Globus pallidus (tissue), 1 donor: ENCODE measurements at regions not wholly inside any gene's neighbourhood (a gene's known extent, or its start where the extent isn't known, plus 50 kb on each side); places are given as distances from the start of the nearest gene placed in this dataset.
A peak's percentile ranks its signal among the peaks of the same experiment; 100 is the strongest.
"Not testable (repeated sequence)": the region's sequence is repeated elsewhere in the genome, so short reads cannot be mapped to it uniquely, and the experiment has no call there.

Source experiments
- DNase-seq: peaks from one replicate; pipeline ENCODE4 v3.0.0-alpha.2; 2015; ENCODE audit warnings: low spot score

- DNase-seq: peak; percentile 15
Measured at GRCh38 chr1:213782941-213783672, 204.7 kb upstream of the PROX1 start.

- no peak for DNase-seq
Measured at GRCh38 chr1:213783893-213784292, 203.9 kb upstream of the PROX1 start.

- DNase-seq: no peak
Measured at GRCh38 chr1:213786683-213787082, 201.1 kb upstream of the PROX1 start.

- DNase-seq: no peak
Measured at GRCh38 chr1:213790565-213790964, 197.2 kb upstream of the PROX1 start.

GRCh38 chr1:213793482-213794067 lies 194.2 kb upstream of the PROX1 start:
- DNase-seq: no peak

GRCh38 chr1:213796525-213796924 lies 191.2 kb upstream of the PROX1 start:
- DNase-seq: no peak

GRCh38 chr1:213808288-213808687 lies 179.5 kb upstream of the PROX1 start:
- DNase-seq: not testable (repeated sequence)

GRCh38 chr1:213817156-213817555 lies 170.6 kb upstream of the PROX1 start:
- no peak for DNase-seq

GRCh38 chr1:213820362-213821149 lies 167.2 kb upstream of the PROX1 start:
- DNase-seq: no peak

GRCh38 chr1:213821175-213821942 lies 166.4 kb upstream of the PROX1 start:
- DNase-seq: no peak

GRCh38 chr1:213821943-213822334 lies 165.8 kb upstream of the PROX1 start:
- no peak for DNase-seq

GRCh38 chr1:213826891-213827290 lies 160.9 kb upstream of the PROX1 start:
- DNase-seq: no peak

- no peak for DNase-seq
Measured at GRCh38 chr1:213828867-213829266, 158.9 kb upstream of the PROX1 start.

GRCh38 chr1:213829780-213830179 lies 158.0 kb upstream of the PROX1 start:
- no peak for DNase-seq

- DNase-seq: no peak
Measured at GRCh38 chr1:213830371-213830770, 157.4 kb upstream of the PROX1 start.

GRCh38 chr1:213840575-213840974 lies 147.2 kb upstream of the PROX1 start:
- DNase-seq: no peak

GRCh38 chr1:213844632-213845031 lies 143.1 kb upstream of the PROX1 start:
- no peak for DNase-seq

GRCh38 chr1:213852107-213852506 lies 135.7 kb upstream of the PROX1 start:
- DNase-seq: no peak

- DNase-seq: no peak
Measured at GRCh38 chr1:213858581-213858980, 129.2 kb upstream of the PROX1 start.

GRCh38 chr1:213861841-213862240 lies 125.9 kb upstream of the PROX1 start:
- DNase-seq: no peak

GRCh38 chr1:213864091-213864490 lies 123.7 kb upstream of the PROX1 start:
- no peak for DNase-seq

GRCh38 chr1:213868482-213868881 lies 119.3 kb upstream of the PROX1 start:
- DNase-seq: no peak
